H9 (cell line): ENCODE measurements at regions not wholly inside any gene's neighbourhood (a gene's known extent, or its start where the extent isn't known, plus 50 kb on each side); places are given as distances from the start of the nearest gene placed in this dataset.

ENCODE experiments used
- DNase-seq: peaks from one replicate; pipeline ENCODE4 v3.0.0-alpha.2; 2017
- H2AFZ ChIP-seq: one replicate; pipeline ENCODE4 v1.6.1; 2013; ENCODE audit warnings: mild to moderate bottlenecking, low read length, control low read depth, moderate library complexity
- H2AK5ac ChIP-seq: 2 replicates; pipeline ENCODE4 v1.6.1; 2013; ENCODE audit warnings: low read length, control low read depth, mixed read lengths; ENCODE audit not compliant: insufficient read length
- H2BK120ac ChIP-seq: one replicate; pipeline ENCODE4 v1.6.1; 2013; ENCODE audit warnings: low read depth, mild to moderate bottlenecking, low read length, control low read depth, inconsistent platforms; ENCODE audit not compliant: poor library complexity, severe bottlenecking
- H2BK12ac ChIP-seq: 2 replicates; pipeline ENCODE4 v1.6.1; 2013; ENCODE audit warnings: low read length, control low read depth, mixed read lengths, low read depth; ENCODE audit not compliant: insufficient read length
- H2BK15ac ChIP-seq: 2 replicates; pipeline ENCODE4 v1.6.1; 2013; ENCODE audit warnings: low read depth, low read length, control low read depth
- H2BK20ac ChIP-seq: one replicate; pipeline ENCODE4 v1.6.1; 2013; ENCODE audit warnings: low read depth, mild to moderate bottlenecking, low read length, control low read depth, inconsistent platforms; ENCODE audit not compliant: poor library complexity, severe bottlenecking
- H2BK5ac ChIP-seq: 2 replicates; pipeline ENCODE4 v1.6.1; 2013; ENCODE audit warnings: low read length, control low read depth, mixed read lengths; ENCODE audit not compliant: insufficient read length
- H3K14ac ChIP-seq: 2 replicates; pipeline ENCODE4 v1.6.1; 2013; ENCODE audit warnings: low read length, control low read depth; ENCODE audit not compliant: insufficient read depth
- H3K18ac ChIP-seq: 2 replicates; pipeline ENCODE4 v1.6.1; 2013; ENCODE audit warnings: low read depth, mild to moderate bottlenecking, mixed read lengths, low read length, control low read depth; ENCODE audit not compliant: insufficient read length
- H3K23ac ChIP-seq: 2 replicates; pipeline ENCODE4 v1.6.1; 2013; ENCODE audit warnings: low read length, control low read depth, mixed read lengths, low read depth; ENCODE audit not compliant: insufficient read length
- H3K23me2 ChIP-seq: 2 replicates; pipeline ENCODE4 v1.6.1; 2013; ENCODE audit warnings: low read depth, mild to moderate bottlenecking, mixed read lengths, low read length, control low read depth; ENCODE audit not compliant: insufficient read length, poor library complexity, severe bottlenecking
- H3K27ac ChIP-seq: 2 replicates; pipeline ENCODE4 v1.5.1; 2013; ENCODE audit warnings: low read length, control low read depth, mixed read lengths, low read depth; ENCODE audit not compliant: insufficient read length
- H3K27me3 ChIP-seq: 2 replicates; pipeline ENCODE4 v1.6.1; 2013; ENCODE audit warnings: low read length, control low read depth, inconsistent platforms; ENCODE audit not compliant: insufficient read depth
- H3K4ac ChIP-seq: 2 replicates; pipeline ENCODE4 v1.6.1; 2013; ENCODE audit warnings: low read depth, mild to moderate bottlenecking, control low read depth, inconsistent platforms, low read length, moderate library complexity
- H3K4me1 ChIP-seq: 2 replicates; pipeline ENCODE4 v1.6.1; 2013; ENCODE audit warnings: low read length, control low read depth, inconsistent platforms; ENCODE audit not compliant: insufficient read depth
- H3K4me2 ChIP-seq: 2 replicates; pipeline ENCODE4 v1.6.1; 2013; ENCODE audit warnings: low read length, control low read depth, mixed read lengths; ENCODE audit not compliant: insufficient read length, insufficient read depth
- H3K56ac ChIP-seq: 2 replicates; pipeline ENCODE4 v1.6.1; 2013; ENCODE audit warnings: low read depth, mild to moderate bottlenecking, mixed read lengths, low read length, control low read depth; ENCODE audit not compliant: insufficient read length
- H3K79me1 ChIP-seq: 2 replicates; pipeline ENCODE4 v1.6.1; 2013; ENCODE audit warnings: low read depth, mild to moderate bottlenecking, moderate library complexity, low read length, control low read depth, inconsistent platforms; ENCODE audit not compliant: insufficient read depth, poor library complexity, severe bottlenecking
- H3K79me2 ChIP-seq: 2 replicates; pipeline ENCODE4 v1.6.1; 2013; ENCODE audit warnings: low read length, control low read depth, inconsistent platforms; ENCODE audit not compliant: insufficient read depth
- H3K9ac ChIP-seq: 2 replicates; pipeline ENCODE4 v1.6.1; 2013; ENCODE audit warnings: low read length, control low read depth, mixed read lengths; ENCODE audit not compliant: insufficient read length; ENCODE audit errors: extremely low read depth
- H3K9me3 ChIP-seq: one replicate; pipeline ENCODE4 v1.6.1; 2013; ENCODE audit warnings: low read depth, low read length, inconsistent platforms; ENCODE audit not compliant: control insufficient read depth
- H3T11ph ChIP-seq: one replicate; pipeline ENCODE4 v1.6.1; 2013; ENCODE audit warnings: mild to moderate bottlenecking, low read length, control low read depth, inconsistent platforms
- H4K20me1 ChIP-seq: one replicate; pipeline ENCODE4 v1.6.1; 2013; ENCODE audit not compliant: control insufficient read depth, insufficient read length, insufficient read depth
- H4K5ac ChIP-seq: 2 replicates; pipeline ENCODE4 v1.6.1; 2013; ENCODE audit warnings: low read depth, mild to moderate bottlenecking, mixed read lengths, low read length, control low read depth; ENCODE audit not compliant: insufficient read length
- H4K8ac ChIP-seq: replicated peaks from 2 replicates; pipeline ENCODE4 v1.6.1; 2013; ENCODE audit warnings: low read length, control low read depth, mixed read lengths, low read depth; ENCODE audit not compliant: insufficient read length
- H4K91ac ChIP-seq: 2 replicates; pipeline ENCODE4 v1.6.1; 2013; ENCODE audit warnings: low read depth, mild to moderate bottlenecking, moderate library complexity, mixed read lengths, low read length, control low read depth; ENCODE audit not compliant: insufficient read length
- H3K27ac Mint-ChIP-seq, 3 experiments: 2 replicates in 2 of 3; 3 replicates in 1 of 3; pipeline ENCODE4 v1.8.0; 2020 to 2021; ENCODE audit warnings: mixed read lengths in 3 of 3, mild to moderate bottlenecking in 1 of 3, moderate library complexity in 1 of 3
- H3K27me3 Mint-ChIP-seq: 2 replicates; pipeline ENCODE4 v1.8.0; 2021; ENCODE audit warnings: low read depth, mild to moderate bottlenecking, moderate library complexity, mixed read lengths
- H3K36me3 Mint-ChIP-seq, 3 experiments: 2 replicates in 2 of 3; 3 replicates in 1 of 3; pipeline ENCODE4 v1.8.0; 2020 to 2021; ENCODE audit warnings: low read depth in 3 of 3, mixed read lengths in 3 of 3; ENCODE audit not compliant: insufficient read depth in 1 of 3
- H3K4me1 Mint-ChIP-seq, 2 experiments: 2 replicates each; pipeline ENCODE4 v1.8.0; 2020; ENCODE audit warnings: mixed read lengths in 2 of 2
- H3K4me3 Mint-ChIP-seq, 2 experiments: 2 replicates in 1 of 2; 3 replicates in 1 of 2; pipeline ENCODE4 v1.8.0; 2020 to 2021; ENCODE audit warnings: mild to moderate bottlenecking in 2 of 2, mixed read lengths in 2 of 2, moderate library complexity in 1 of 2
- H3K9me3 Mint-ChIP-seq, 2 experiments: 2 replicates in 1 of 2; 3 replicates in 1 of 2; pipeline ENCODE4 v1.8.0; 2020; ENCODE audit warnings: mild to moderate bottlenecking in 2 of 2, mixed read lengths in 2 of 2, moderate library complexity in 1 of 2
- CTCF ChIP-seq: fragments of 200-600 bp; sonication (generic); conservative IDR thresholded peaks from 3 replicates; pipeline ENCODE4 v1.8.0; 2021; ENCODE audit warnings: antibody characterized with exemption, mild to moderate bottlenecking
- WGBS: extraction: QIAGEN DNeasy Blood & Tissue Kit; methylation state at CpG from one replicate; pipeline ENCODE4 v1.1.7; 2013; ENCODE audit warnings: missing lambda C conversion rate, low lambda C conversion rate, mixed read lengths; ENCODE audit not compliant: insufficient read length; ENCODE audit errors: extremely low coverage; 5-methylcytosine and 5-hydroxymethylcytosine counted together

DNA sequence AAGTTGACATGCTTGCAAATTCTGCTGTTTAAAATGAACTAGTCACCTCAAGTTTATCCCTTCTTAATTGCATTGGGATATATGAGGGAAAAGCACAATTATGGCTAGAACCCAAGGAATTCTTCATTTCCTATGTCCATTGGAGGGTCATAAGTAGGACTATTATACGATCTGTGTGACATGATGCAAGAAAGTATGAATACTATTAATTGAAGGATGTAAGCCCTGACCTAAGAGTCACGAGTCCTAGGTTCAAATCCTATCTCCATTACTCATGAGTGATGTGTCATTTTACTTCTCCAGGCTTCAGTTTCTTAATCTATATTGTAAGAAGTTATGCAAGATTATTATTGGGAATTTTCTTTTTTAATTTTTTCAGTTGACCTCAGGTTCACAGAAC, 542.9 kb upstream of the GRIA3 start:
- Histone ChIP-seq H3K79me1 (no peaks in the 10 kb centered on the region), H4K20me1 (no peaks in the 10 kb centered on the region), H2AK5ac (no peak overlapping the region), H3T11ph (no peak overlapping the region), H4K8ac (no peak overlapping the region), H3K14ac (no peak overlapping the region), H2BK12ac (no peak overlapping the region), H2BK15ac (no peak overlapping the region), H2BK5ac (no peak overlapping the region), H3K23me2 (no peaks in the 10 kb centered on the region), H3K79me2 (no peaks in the 10 kb centered on the region), H2BK20ac (no peak overlapping the region), H3K9ac (no peak overlapping the region), H3K4me2 (no peak overlapping the region), H3K18ac (no peak overlapping the region), H3K27ac (no peak overlapping the region), H3K56ac (no peak overlapping the region), H3K4ac (no peak overlapping the region), H3K27me3 (no peaks in the 10 kb centered on the region), H2AFZ (no peak overlapping the region), H4K91ac (no peak overlapping the region), H3K9me3 (peaks cover 13% of the 10 kb centered on the region), H2BK120ac (no peak overlapping the region), H3K4me1 (no peaks in the 10 kb centered on the region), H3K23ac (no peak overlapping the region), H4K5ac (no peak overlapping the region)
- no peak for TF ChIP-seq CTCF
- no CpG with 5 or more reads among the region's 2 CpGs for WGBS
- H3K4me1 Mint-ChIP-seq, result no peaks in the 10 kb centered on the region
- H3K27me3 Mint-ChIP-seq, result no peaks in the 10 kb centered on the region
- no peaks in the 10 kb centered on the region for H3K36me3 Mint-ChIP-seq
- no peak overlapping the region for H3K4me3 Mint-ChIP-seq
- no peak overlapping the region for H3K27ac Mint-ChIP-seq
- H3K9me3 Mint-ChIP-seq, result peaks cover 2 to 46% of the 10 kb centered on the region in 2 experiments; a peak in 3 of 5 replicates
- DNase-seq, result no peak
